ENCODE measurements at regions not wholly inside any gene's neighbourhood (a gene's known extent, or its start where the extent isn't known, plus 50 kb on each side); places are given as distances from the start of the nearest gene placed in this dataset.
A peak's percentile ranks its signal among the peaks of the same experiment; 100 is the strongest.

DNA sequence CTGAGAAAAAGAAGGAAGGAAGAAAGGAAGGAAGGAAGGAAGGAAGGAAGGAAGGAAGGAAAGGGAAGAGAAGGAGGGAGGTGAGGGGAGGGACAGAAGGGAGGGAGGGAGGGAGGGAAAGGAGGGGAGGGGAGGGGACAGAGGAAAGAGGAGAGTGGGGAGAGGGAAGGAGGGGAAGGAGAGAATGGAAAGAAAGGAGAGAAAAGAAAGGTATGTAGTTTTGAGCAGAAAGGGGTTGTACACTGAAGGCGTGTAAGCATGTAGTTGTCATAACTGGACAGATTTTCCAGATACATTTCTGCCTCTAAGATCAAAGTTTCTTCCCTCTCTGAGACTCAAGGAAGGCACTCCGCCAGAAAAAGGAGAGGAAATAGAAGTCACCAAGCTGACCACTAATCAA is 113.4 kb upstream of the KBTBD8 start:
- DNase-seq = no peak
- H3K27ac Mint-ChIP-seq (ENCODE audit: unreplicated experiment) = no peak overlapping the region
- H3K27me3 Mint-ChIP-seq (ENCODE audit: insufficient read depth, unreplicated experiment) = peaks cover 4% of the 10 kb centered on the region
- H3K36me3 Mint-ChIP-seq (ENCODE audit: insufficient read depth, unreplicated experiment) = no peaks in the 10 kb centered on the region
- H3K4me3 ChIP-seq (ENCODE audit: low read depth, low read length) = no peak overlapping the region
- H3K4me1 ChIP-seq = no peaks in the 10 kb centered on the region
- no TSS peak for BruUV-seq (replicated peaks)
- H3K4me1 Mint-ChIP-seq (ENCODE audit: low read depth, unreplicated experiment) = no peaks in the 10 kb centered on the region
- H3K9me3 Mint-ChIP-seq (ENCODE audit: unreplicated experiment) = no peaks in the 10 kb centered on the region
- TF ChIP-seq, protein P1, sequence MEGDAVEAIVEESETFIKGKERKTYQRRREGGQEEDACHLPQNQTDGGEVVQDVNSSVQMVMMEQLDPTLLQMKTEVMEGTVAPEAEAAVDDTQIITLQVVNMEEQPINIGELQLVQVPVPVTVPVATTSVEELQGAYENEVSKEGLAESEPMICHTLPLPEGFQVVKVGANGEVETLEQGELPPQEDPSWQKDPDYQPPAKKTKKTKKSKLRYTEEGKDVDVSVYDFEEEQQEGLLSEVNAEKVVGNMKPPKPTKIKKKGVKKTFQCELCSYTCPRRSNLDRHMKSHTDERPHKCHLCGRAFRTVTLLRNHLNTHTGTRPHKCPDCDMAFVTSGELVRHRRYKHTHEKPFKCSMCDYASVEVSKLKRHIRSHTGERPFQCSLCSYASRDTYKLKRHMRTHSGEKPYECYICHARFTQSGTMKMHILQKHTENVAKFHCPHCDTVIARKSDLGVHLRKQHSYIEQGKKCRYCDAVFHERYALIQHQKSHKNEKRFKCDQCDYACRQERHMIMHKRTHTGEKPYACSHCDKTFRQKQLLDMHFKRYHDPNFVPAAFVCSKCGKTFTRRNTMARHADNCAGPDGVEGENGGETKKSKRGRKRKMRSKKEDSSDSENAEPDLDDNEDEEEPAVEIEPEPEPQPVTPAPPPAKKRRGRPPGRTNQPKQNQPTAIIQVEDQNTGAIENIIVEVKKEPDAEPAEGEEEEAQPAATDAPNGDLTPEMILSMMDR (IDR thresholded peaks at IDR 0.05; ENCODE audit: insufficient read depth in 1 of 2, low read depth in 1 of 2, low read length in 1 of 2, severe bottlenecking in 1 of 2, unreplicated experiment in 1 of 2) = no peak
- intact Hi-C loops (cut with micrococcal nuclease; ENCODE audit: unreplicated experiment) = no loop called here
- no peaks in the 10 kb centered on the region for H3K9me3 ChIP-seq
- ChIA-PET POLR2A (no interaction called here), CTCF (no interaction called here)
- H3K36me3 ChIP-seq (ENCODE audit: control insufficient read depth, insufficient read depth, low read length) = no peaks in the 10 kb centered on the region
- H3K27me3 ChIP-seq (replicated peaks; ENCODE audit: control insufficient read depth, insufficient read depth, low read length) = no peaks in the 10 kb centered on the region
- H3K4me3 Mint-ChIP-seq (ENCODE audit: unreplicated experiment) = no peak overlapping the region

DNA sequence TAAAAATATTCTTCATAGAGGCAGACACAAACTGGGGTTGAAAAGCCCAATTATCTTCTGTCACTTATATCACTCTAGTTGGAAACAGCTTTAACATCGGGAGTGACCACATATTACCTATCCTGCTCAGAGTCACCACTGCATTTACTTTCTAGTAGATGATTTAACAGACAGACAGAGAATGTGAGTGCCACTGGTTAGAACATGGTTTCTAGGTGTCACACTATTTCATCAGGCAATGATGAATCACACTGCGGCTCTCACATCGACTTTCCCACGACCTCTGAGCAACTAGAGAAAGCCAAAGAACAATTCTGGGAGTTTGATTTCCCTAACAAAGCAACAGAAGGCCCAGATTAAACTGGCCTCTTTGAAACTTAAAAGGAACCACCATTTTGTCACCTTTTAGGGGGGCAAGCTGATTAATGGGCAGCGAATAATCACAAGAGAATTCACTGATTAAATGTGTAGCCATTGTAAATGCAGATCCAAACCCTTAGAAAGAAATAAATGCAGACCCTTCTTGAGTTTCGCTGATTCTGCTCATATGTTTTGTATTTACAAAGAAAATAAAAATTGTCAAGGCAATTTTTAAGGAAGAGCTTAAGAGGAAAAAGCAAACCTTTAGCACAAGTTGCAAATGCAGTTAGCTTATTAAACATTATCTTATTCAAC is 112.6 kb upstream of the KBTBD8 start:
- Histone ChIP-seq H3K4me3 (ENCODE audit: low read depth, low read length) (no peak overlapping the region), H3K27me3 (replicated peaks; ENCODE audit: control insufficient read depth, insufficient read depth, low read length) (no peaks in the 10 kb centered on the region), H3K36me3 (ENCODE audit: control insufficient read depth, insufficient read depth, low read length) (no peaks in the 10 kb centered on the region), H3K4me1 (no peaks in the 10 kb centered on the region), H3K9me3 (no peaks in the 10 kb centered on the region)
- Mint-ChIP-seq H3K36me3 (ENCODE audit: insufficient read depth, unreplicated experiment) (no peaks in the 10 kb centered on the region), H3K4me3 (ENCODE audit: unreplicated experiment) (no peak overlapping the region), H3K27ac (ENCODE audit: unreplicated experiment) (no peak overlapping the region), H3K27me3 (ENCODE audit: insufficient read depth, unreplicated experiment) (peaks cover 4% of the 10 kb centered on the region), H3K4me1 (ENCODE audit: low read depth, unreplicated experiment) (no peaks in the 10 kb centered on the region), H3K9me3 (ENCODE audit: unreplicated experiment) (no peaks in the 10 kb centered on the region)
- intact Hi-C loops (cut with micrococcal nuclease; ENCODE audit: unreplicated experiment) = no loop called here
- BruUV-seq (replicated peaks) = no TSS peak
- POLR2A ChIA-PET = no interaction called here
- DNase-seq = peak in 1 of 2 experiments; percentile 13
- CTCF ChIA-PET = no interaction called here
- TF ChIP-seq, protein P1 (IDR thresholded peaks at IDR 0.05; ENCODE audit: insufficient read depth in 1 of 2, low read depth in 1 of 2, low read length in 1 of 2, severe bottlenecking in 1 of 2, unreplicated experiment in 1 of 2) = no peak

DNA sequence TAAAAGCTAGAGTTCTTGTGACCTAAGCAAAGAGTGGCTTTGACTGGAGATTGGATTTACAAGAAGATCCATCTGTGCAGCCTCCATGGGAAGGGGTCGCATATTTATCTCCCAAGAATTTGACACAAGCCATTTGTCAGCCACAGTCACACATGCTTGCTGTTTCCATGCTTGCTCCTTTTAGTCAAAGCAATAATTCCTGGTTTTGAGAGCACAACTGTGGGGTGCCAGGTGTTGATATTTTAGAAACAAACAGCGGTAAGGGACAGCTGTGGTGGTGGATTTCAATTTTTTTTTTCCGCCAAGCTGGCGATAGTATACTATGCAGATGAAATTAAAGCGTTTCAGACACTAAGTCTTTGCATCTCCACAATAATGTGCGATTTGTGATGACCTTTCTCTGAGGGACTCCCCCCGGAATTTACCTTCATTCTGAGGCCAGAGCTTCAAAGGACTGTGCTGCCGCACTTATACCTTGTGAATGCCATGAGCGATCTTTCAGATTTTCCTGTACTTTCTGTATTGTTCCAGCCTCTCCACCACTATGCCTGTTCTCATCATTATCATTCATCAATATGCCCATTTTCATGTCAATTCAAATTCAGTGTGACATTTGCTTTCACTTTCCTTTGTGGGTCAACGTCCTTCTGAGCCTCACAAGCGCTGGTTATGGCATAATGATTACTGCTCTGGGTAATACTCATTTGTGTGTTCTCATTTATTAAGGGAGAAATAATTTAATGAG is 108.2 kb upstream of the KBTBD8 start:
- CTCF ChIA-PET = no interaction called here

More for the DNA sequence above, 108.2 kb upstream of the KBTBD8 start:
- no peaks in the 10 kb centered on the region for H3K27me3 ChIP-seq (replicated peaks; ENCODE audit: control insufficient read depth, insufficient read depth, low read length)
- POLR2A ChIA-PET = no interaction called here
- H3K4me1 Mint-ChIP-seq (ENCODE audit: low read depth, unreplicated experiment) = no peaks in the 10 kb centered on the region
- H3K4me3 ChIP-seq (ENCODE audit: low read depth, low read length) = no peak overlapping the region
- H3K36me3 ChIP-seq (ENCODE audit: control insufficient read depth, insufficient read depth, low read length) = no peaks in the 10 kb centered on the region
- peaks cover 5% of the 10 kb centered on the region for H3K27me3 Mint-ChIP-seq (ENCODE audit: insufficient read depth, unreplicated experiment)
- peaks cover 12% of the 10 kb centered on the region for H3K9me3 Mint-ChIP-seq (ENCODE audit: unreplicated experiment)
- no peaks in the 10 kb centered on the region for H3K36me3 Mint-ChIP-seq (ENCODE audit: insufficient read depth, unreplicated experiment)
- H3K27ac Mint-ChIP-seq (ENCODE audit: unreplicated experiment) = no peak overlapping the region
- H3K4me3 Mint-ChIP-seq (ENCODE audit: unreplicated experiment) = no peak overlapping the region
- no TSS peak for BruUV-seq (replicated peaks)
- TF ChIP-seq, protein P1 (IDR thresholded peaks at IDR 0.05; ENCODE audit: insufficient read depth in 1 of 2, low read depth in 1 of 2, low read length in 1 of 2, severe bottlenecking in 1 of 2, unreplicated experiment in 1 of 2) = no peak
- no peaks in the 10 kb centered on the region for H3K4me1 ChIP-seq
- no peaks in the 10 kb centered on the region for H3K9me3 ChIP-seq
- intact Hi-C loops (cut with micrococcal nuclease; ENCODE audit: unreplicated experiment) = no loop called here
- DNase-seq = no peak
